HG03439 (cell line): ENCODE measurements at regions not wholly inside any gene's neighbourhood (a gene's known extent, or its start where the extent isn't known, plus 50 kb on each side); places are given as distances from the start of the nearest gene placed in this dataset.
"Not testable (repeated sequence)": the region's sequence is repeated elsewhere in the genome, so short reads cannot be mapped to it uniquely, and the experiment has no call there.

Experiments
- ATAC-seq: cut with Tn5 transposase; IDR thresholded peaks from one replicate; pipeline ENCODE4 v1.9.1; 2021; ENCODE audit warnings: mild to moderate bottlenecking, moderate library complexity; ENCODE audit not compliant: unreplicated experiment

GRCh38 chr14:86780876-86781510 lies 1212.0 kb downstream of the GALC start:
- no peak for ATAC-seq

DNA sequence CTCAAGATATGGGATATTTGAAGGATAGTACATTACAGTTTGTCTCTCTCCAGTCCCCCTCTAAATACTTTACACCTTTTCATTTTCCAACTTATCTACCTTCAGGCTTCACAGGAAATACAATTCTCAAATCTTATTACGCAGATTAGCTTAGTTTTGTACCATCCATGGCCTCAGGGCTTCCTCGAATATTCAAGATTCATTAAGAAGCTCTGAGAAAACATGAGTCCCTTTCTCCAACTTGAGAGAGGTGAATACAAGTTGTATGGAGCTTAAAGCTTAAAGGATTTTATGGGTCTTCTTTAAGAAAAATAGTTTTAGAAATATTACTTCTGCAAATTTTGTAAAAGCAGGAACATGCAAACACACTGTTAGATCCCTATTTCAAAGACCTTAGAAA lies 1212.5 kb downstream of the GALC start:
- no peak for ATAC-seq

- no peak for ATAC-seq
Measured at GRCh38 chr14:86779416-86779815, 1213.6 kb downstream of the GALC start.

DNA sequence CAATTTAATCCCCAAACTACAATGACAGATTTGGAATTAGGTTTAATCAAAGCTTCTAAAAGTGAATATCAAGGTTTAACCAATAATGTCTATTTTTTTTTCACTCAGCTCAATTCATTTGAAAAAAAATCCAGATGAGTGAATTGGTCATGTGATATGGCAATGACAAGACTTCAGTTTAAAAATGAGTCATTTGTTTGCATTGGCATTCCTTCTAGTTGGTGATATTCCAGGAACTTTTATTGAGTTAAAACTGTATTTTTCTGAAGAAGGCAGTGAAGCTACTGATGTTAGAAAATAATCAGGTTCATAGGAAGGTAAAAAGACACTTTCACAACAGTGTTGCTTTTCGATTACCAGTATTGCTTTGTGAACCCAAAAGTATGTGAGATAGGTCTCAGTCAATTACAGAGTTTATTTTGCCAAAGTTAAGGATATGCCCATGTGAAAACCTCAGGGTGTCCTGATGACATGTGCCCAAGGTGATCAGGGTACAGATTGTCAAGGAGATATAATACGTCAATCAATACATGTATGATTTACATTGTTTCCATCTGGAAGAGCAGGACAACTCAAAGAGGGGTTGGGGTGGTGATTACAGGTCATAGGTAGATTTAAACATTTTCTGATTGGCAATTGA lies 1214.9 kb downstream of the GALC start:
- no peak for ATAC-seq

- ATAC-seq, result not testable (repeated sequence)
Measured at GRCh38 chr14:86775896-86776295, 1217.1 kb downstream of the GALC start.

DNA sequence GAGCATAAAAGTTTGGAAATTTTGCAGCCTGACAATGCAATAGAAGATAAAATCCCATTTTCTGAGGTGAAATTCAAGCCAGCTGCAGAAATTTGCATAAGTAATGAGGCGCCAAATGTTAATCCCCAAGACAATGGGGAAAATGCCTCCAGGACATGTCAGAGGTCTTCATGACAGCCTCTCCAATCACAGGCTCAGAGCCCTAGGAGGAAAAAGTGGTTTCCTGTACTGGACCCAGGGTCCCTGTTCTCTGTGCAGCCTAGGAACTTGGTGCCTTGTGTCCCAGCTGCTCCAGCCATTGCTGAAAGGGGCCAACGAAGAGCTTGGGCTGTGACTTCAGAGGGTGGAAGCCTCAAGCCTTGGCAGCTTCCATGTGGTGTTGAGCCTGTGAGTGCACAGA lies 1218.1 kb downstream of the GALC start:
- no peak for ATAC-seq

DNA sequence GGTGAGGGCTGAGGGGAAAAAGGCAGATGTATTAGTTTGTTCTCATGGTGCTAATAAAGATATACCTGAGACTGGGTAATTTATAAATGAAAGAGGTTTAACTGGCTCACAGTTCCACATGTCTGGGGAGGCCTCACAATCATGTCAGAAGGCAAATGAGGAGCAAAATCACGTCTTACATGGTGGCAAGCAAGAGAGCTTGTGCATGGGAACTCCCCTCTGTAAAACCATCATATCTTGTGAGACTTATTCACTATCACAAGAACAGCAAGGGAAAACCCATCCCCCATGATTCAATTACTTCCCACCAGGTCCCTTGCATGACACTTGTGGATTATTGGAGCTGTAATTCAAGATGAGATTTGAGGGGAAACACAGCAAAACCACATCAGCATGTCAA lies 1220.9 kb downstream of the GALC start:
- ATAC-seq, result no peak

GRCh38 chr14:86770186-86770585 lies 1222.8 kb downstream of the GALC start:
- no peak for ATAC-seq

DNA sequence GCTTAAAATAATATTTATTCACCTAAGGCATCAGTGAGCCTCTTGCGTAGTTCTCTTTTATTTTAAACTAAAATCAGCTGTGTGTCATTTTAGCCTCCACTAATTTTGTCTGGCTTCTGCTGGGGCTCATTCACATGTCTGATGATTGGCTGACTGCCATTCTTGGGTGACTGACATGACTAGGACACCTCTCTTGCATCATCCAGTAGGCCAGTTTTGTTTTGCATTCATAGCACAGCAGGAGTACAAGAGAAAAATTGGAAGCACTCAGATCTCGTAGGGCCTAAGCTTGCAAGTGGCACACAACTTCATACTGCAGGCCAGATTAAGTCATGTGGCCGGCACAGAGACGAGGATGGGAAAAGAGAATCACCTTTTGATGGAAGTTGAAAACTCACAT lies 1226.5 kb downstream of the GALC start:
- ATAC-seq, result no peak

- ATAC-seq, result no peak
Measured at GRCh38 chr14:86761611-86762010, 1231.4 kb downstream of the GALC start.

DNA sequence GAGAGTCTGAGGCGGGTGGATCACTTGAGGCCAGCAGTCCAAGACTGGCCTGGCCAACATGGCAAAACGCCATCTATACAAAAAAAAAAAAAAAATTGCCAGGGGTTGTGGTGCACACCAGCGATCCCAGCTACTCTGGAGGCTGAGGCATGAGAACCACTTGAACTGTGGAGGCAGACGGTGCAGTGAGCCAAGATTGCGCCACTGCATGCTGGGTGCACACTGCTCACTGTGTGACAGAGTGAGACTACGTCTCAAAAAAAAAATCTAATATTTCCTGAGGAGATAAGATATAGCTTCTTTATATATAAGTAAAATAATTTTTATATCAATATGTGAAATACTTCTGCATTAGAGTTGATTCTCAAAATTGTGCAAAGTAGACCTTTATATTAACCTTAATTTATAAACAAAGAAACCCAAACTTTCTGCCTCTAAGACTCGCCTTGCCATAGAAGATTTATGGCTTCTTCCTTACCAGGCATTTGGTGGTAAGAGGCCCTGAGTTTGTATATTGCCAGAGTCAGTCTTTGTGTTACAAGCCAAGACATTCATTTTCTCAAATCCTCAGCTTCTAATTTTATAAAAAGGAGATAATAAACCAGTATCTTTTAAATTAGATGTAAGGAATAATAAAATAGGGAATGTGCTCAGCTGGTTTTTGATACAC lies 1226.7 kb downstream of the FLRT2 start:
- no peak for ATAC-seq

GRCh38 chr14:86750488-86750887 lies 1220.5 kb downstream of the FLRT2 start:
- not testable (repeated sequence) for ATAC-seq

GRCh38 chr14:86739761-86740160 lies 1209.8 kb downstream of the FLRT2 start:
- no peak for ATAC-seq

- ATAC-seq, result not testable (repeated sequence)
Measured at GRCh38 chr14:86731427-86731826, 1201.5 kb downstream of the FLRT2 start.

- ATAC-seq, result no peak
Measured at GRCh38 chr14:86723254-86723624, 1193.3 kb downstream of the FLRT2 start.

DNA sequence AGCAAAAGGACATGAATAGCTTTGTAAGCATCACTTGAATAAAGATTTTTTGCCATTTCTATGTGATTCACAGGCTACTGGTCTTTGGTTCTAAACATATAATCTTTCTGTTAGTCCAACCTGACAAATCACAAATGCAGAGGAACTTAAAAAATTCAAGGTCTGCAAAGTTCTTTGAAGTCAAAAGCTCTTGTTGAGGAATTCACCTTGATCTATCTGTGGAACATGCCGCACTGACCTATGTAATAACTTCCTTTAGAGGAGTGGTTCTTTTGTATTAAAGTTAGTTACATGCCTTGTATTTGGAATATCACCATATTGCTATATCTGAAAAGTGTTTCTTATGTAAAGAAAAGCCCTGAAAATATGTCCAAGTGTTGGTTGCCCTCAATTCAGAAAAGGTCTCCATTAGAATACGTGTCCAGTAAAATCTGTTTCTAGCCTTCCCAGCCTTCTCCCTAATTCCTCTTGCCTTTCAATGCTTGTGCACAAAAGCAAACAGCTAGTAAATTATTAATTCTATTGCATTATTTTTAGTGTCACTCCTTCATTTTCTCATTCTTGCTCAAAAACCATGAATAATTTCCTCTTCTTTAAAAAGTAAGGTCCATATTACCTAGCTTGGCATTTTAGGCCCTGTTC lies 1192.8 kb downstream of the FLRT2 start:
- no peak for ATAC-seq

DNA sequence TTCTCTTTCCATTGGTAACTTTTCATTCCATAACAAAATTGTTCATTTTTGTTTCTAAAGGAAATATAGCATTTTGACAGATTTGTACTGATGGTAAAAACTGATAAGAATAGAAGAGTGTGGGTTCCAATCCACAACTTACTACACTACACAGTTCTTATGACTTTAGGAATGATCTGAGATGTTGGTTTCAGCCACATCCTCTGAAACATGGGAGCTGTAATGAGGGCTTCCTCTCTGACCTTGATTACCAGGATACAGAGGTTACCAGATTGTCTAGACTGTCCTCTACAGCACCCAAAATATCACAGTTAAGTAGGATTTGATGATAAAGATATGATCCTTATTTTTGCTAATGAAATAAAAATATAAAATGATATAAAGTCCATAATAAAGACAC lies 1184.6 kb downstream of the FLRT2 start:
- no peak for ATAC-seq

GRCh38 chr14:86714153-86714552 lies 1184.2 kb downstream of the FLRT2 start:
- ATAC-seq, result no peak

DNA sequence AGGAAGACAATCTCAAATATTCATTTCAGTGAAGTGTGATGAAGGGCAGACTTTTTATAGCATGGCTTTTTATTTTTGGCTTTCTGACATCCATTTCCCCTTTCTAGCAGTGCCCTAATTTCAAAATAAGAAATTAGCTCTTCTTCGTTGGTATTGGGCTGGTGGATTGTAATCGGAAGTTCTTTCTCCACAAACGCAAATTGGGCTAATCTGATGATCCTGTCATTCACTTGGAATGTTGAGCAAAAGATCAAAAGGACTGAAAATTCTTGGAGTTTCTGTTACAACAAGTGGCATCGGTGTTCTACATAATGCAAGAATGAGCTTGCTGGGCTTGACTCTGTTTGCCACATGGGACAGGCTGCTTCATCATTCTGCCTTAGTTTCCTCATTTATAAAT lies 1182.8 kb downstream of the FLRT2 start:
- no peak for ATAC-seq

- no peak for ATAC-seq
Measured at GRCh38 chr14:86712176-86712575, 1182.2 kb downstream of the FLRT2 start.

GRCh38 chr14:86708846-86709339 lies 1178.9 kb downstream of the FLRT2 start:
- no peak for ATAC-seq

GRCh38 chr14:86707071-86707470 lies 1177.1 kb downstream of the FLRT2 start:
- ATAC-seq, result no peak
